Pancreas (tissue), 10 donors: ENCODE measurements at regions not wholly inside any gene's neighbourhood (a gene's known extent, or its start where the extent isn't known, plus 50 kb on each side); places are given as distances from the start of the nearest gene placed in this dataset.

Experiments used
- ATAC-seq, 4 donors: fragments of 200-7000 bp; cut with Tn5 transposase; one replicate each; pipeline versions ENCODE4 v1.8.0 to v1.9.1; 2020; ENCODE audit warnings: mild to moderate bottlenecking in 4 of 4, moderate library complexity in 4 of 4
- DNase-seq, 6 donors: peaks; one replicate each; pipeline ENCODE4 v3.0.0-alpha.2; 2020
- FAIRE-seq: peaks from 2 replicates; lab custom pipeline; 2012; peaks lifted over from hg19 to GRCh38; lab: Jason Lieb, UNC
- H3K27ac ChIP-seq, 4 donors: fragments of 200-600 bp; sonication (generic); 1 replicate in 3 of 4; 2 replicates in 1 of 4; pipeline versions ENCODE4 v1.5.0 to v1.8.0; 2020
- H3K27me3 ChIP-seq, 4 donors: fragments of 200-600 bp; one replicate each; pipeline ENCODE4 v1.8.0; 2021
- H3K36me3 ChIP-seq, 3 donors: fragments of 200-600 bp; sonication (generic) in 1 of 3; one replicate each; pipeline versions ENCODE4 v1.5.0 to v1.8.0; 2020 to 2021
- H3K4me1 ChIP-seq, 3 donors: fragments of 200-600 bp; one replicate each; pipeline ENCODE4 v1.8.0; 2021
- H3K4me3 ChIP-seq, 4 donors: fragments of 200-600 bp; sonication (generic) in 2 of 4; one replicate each; pipeline versions ENCODE4 v1.5.0 to v1.8.0; 2020 to 2021
- H3K9me3 ChIP-seq, 4 donors: fragments of 200-600 bp; one replicate each; pipeline ENCODE4 v1.8.0; 2021
- WGBS, 2 donors: extraction: QIAGEN DNeasy Blood & Tissue Kit; methylation state at CpG; one replicate each; pipeline ENCODE4 v1.1.7; 2013; 5-methylcytosine and 5-hydroxymethylcytosine counted together
- intact Hi-C, 3 donors: fragments of 100-400 bp; cut with DNase I; formaldehyde crosslinking; loops; one replicate each; pipeline versions ENCODE4 v1.11.1 to v1.14.2; 2022
- TF ChIP-seq, protein P1 (sequence below), 4 donors: fragments of 200-600 bp; sonication (generic) in 3 of 4; IDR thresholded peaks; one replicate each; pipeline versions ENCODE4 v1.5.0 to v1.8.0; 2021; ENCODE audit warnings: antibody characterized with exemption in 4 of 4
- donor health status: healthy with polysubstance abuse.
- donor health status: DM: no; HTN: no; CAD: no; lungs with moderate emphysema.
- donor health status: DM: no; HTN: no; CAD: no.
- donor health status: control.
- donor health status: control.
- donor health status: Bipolar disorder and iron deficiency.
- donor health status: DM: yes; HTN: yes; CAD: no.
- donor health status: DM: no; HTN: no; CAD: no.
- donor health status: DM: no; HTN: no; CAD: no.
- donor health status: DM: yes; HTN: yes; CAD: no.

- DNase-seq (no peak), FAIRE-seq (no peak)
- no peak overlapping the region for H3K4me3 ChIP-seq
Measured at GRCh38 chr12:62028536-62028935, 231.7 kb upstream of the USP15 start.

DNA sequence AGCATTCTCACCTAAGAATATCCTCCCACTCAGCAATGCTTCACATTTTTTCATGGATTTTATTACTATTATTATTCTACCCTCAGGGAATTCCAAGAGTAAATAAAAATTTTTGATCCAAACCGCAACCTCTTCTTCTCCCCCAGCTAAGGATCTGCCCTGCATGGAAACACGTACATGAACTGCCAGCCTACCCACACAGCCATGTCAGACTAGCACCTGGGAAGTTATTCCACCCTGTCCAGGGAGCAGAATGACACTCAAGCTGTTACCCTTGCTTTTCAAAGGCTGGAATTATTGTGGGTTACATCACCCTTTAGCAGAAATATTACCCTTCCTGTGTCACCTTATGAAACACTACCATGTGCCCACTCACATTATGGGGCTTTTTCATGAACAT, 227.3 kb upstream of the USP15 start:
- Histone ChIP-seq H3K36me3 (no peaks in the 10 kb centered on the region), H3K4me3 (no peak overlapping the region), H3K27ac (no peak overlapping the region), H3K9me3 (no peaks in the 10 kb centered on the region), H3K4me1 (no peaks in the 10 kb centered on the region), H3K27me3 (no peaks in the 10 kb centered on the region)
- TF ChIP-seq, protein P1, sequence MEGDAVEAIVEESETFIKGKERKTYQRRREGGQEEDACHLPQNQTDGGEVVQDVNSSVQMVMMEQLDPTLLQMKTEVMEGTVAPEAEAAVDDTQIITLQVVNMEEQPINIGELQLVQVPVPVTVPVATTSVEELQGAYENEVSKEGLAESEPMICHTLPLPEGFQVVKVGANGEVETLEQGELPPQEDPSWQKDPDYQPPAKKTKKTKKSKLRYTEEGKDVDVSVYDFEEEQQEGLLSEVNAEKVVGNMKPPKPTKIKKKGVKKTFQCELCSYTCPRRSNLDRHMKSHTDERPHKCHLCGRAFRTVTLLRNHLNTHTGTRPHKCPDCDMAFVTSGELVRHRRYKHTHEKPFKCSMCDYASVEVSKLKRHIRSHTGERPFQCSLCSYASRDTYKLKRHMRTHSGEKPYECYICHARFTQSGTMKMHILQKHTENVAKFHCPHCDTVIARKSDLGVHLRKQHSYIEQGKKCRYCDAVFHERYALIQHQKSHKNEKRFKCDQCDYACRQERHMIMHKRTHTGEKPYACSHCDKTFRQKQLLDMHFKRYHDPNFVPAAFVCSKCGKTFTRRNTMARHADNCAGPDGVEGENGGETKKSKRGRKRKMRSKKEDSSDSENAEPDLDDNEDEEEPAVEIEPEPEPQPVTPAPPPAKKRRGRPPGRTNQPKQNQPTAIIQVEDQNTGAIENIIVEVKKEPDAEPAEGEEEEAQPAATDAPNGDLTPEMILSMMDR (IDR thresholded peaks at IDR 0.05), result no peak
- no peak for FAIRE-seq
- 67 to 68% methylated on average over 2 of the region's 2 CpGs for WGBS, 2 donors
- no peak for ATAC-seq
- no peak for DNase-seq
- intact Hi-C loops, result no loop called here

More at GRCh38 chr12:62028536-62028935, 231.7 kb upstream of the USP15 start:
- Histone ChIP-seq H3K9me3 (no peaks in the 10 kb centered on the region), H3K27me3 (no peaks in the 10 kb centered on the region), H3K4me1 (no peaks in the 10 kb centered on the region), H3K36me3 (no peaks in the 10 kb centered on the region), H3K27ac (no peak overlapping the region)
- no peak for ATAC-seq
- 60 to 71% methylated on average over 1 of the region's 1 CpG for WGBS, 2 donors
- intact Hi-C loops, result no loop called here
- TF ChIP-seq, protein P1 (IDR thresholded peaks at IDR 0.05), result no peak

- Histone ChIP-seq H3K4me3 (no peak overlapping the region), H3K36me3 (no peaks in the 10 kb centered on the region), H3K27ac (no peak overlapping the region), H3K4me1 (no peaks in the 10 kb centered on the region), H3K9me3 (no peaks in the 10 kb centered on the region), H3K27me3 (no peaks in the 10 kb centered on the region)
- intact Hi-C loops, result no loop called here
- ATAC-seq (no peak), DNase-seq (no peak), FAIRE-seq (no peak)
- 64 to 65% methylated on average over 5 of the region's 5 CpGs for WGBS, 2 donors
- TF ChIP-seq, protein P1 (IDR thresholded peaks at IDR 0.05), result no peak
Measured at GRCh38 chr12:62044450-62045135, 215.6 kb upstream of the USP15 start.

DNA sequence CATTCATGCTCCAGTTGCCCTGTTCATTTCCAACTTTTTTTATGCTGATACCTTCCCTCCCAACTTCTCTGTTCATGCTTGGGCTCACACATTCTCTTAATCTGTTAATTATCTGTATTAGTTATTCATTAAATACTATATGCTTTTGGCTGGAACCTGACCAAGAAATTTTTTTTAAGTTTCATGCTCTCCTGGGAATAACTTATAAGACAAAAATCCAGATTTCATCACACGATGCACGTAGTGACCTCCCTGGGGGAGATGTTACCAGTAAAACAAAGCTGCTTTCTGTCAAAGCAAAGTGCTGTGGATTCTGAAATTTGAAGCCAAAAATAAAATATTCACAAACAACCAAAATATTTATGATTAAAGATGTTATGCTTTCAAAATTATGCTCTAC, 215.0 kb upstream of the USP15 start:
- WGBS, 2 donors, result 49 to 80% methylated on average over 2 of the region's 2 CpGs
- Histone ChIP-seq H3K4me3 (no peak overlapping the region), H3K4me1 (no peaks in the 10 kb centered on the region), H3K27me3 (no peaks in the 10 kb centered on the region), H3K27ac (no peak overlapping the region), H3K36me3 (no peaks in the 10 kb centered on the region), H3K9me3 (no peaks in the 10 kb centered on the region)
- no peak for FAIRE-seq
- ATAC-seq, result no peak
- DNase-seq, result no peak
- TF ChIP-seq, protein P1 (IDR thresholded peaks at IDR 0.05), result no peak
- intact Hi-C loops, result no loop called here

- Histone ChIP-seq H3K27ac (no peak overlapping the region), H3K4me3 (no peak overlapping the region), H3K9me3 (no peaks in the 10 kb centered on the region), H3K36me3 (no peaks in the 10 kb centered on the region), H3K27me3 (no peaks in the 10 kb centered on the region), H3K4me1 (no peaks in the 10 kb centered on the region)
- TF ChIP-seq, protein P1 (IDR thresholded peaks at IDR 0.05), result no peak
- ATAC-seq (no peak), DNase-seq (no peak), FAIRE-seq (no peak)
- 92 to 98% methylated on average over 2 of the region's 2 CpGs for WGBS, 2 donors
- intact Hi-C loops, result no loop called here
Measured at GRCh38 chr12:62050785-62051184, 209.4 kb upstream of the USP15 start.
